ENCODE measurements at regions not wholly inside any gene's neighbourhood (a gene's known extent, or its start where the extent isn't known, plus 50 kb on each side); places are given as distances from the start of the nearest gene placed in this dataset.

- H3K4me1 ChIP-seq (ENCODE audit: insufficient read depth, low read length), result no peaks in the 10 kb centered on the region
- no peak overlapping the region for H3K27ac ChIP-seq (ENCODE audit: low read length)
- H3K4me3 ChIP-seq (ENCODE audit: low read length), result no peak overlapping the region
- no peak overlapping the region for H3K9ac ChIP-seq (ENCODE audit: low read depth, low read length)
- H3K27me3 ChIP-seq (ENCODE audit: insufficient read depth, low read length), result no peaks in the 10 kb centered on the region; the same call in 1 of the 2 replicates
- H3K9me3 ChIP-seq (ENCODE audit: insufficient read depth, low read depth, low read length), result no peaks in the 10 kb centered on the region
- no peaks in the 10 kb centered on the region for H3K36me3 ChIP-seq (ENCODE audit: insufficient read depth, low read depth, low read length)
These were observed 94.2 kb upstream of the SLC2A1 start for GRCh38 chr1:43052786-43053439.

GRCh38 chr1:43052322-43052721, 93.7 kb upstream of the SLC2A1 start:
- Histone ChIP-seq H3K36me3 (ENCODE audit: insufficient read depth, low read depth, low read length) (no peaks in the 10 kb centered on the region), H3K27ac (ENCODE audit: low read length) (no peak overlapping the region), H3K27me3 (ENCODE audit: insufficient read depth, low read length) (no peaks in the 10 kb centered on the region; the same call in 1 of the 2 replicates), H3K4me1 (ENCODE audit: insufficient read depth, low read length) (no peaks in the 10 kb centered on the region), H3K9ac (ENCODE audit: low read depth, low read length) (no peak overlapping the region), H3K9me3 (ENCODE audit: insufficient read depth, low read depth, low read length) (no peaks in the 10 kb centered on the region), H3K4me3 (ENCODE audit: low read length) (no peak overlapping the region)

GRCh38 chr1:43049481-43049880, 90.8 kb upstream of the SLC2A1 start:
- Histone ChIP-seq H3K27me3 (ENCODE audit: insufficient read depth, low read length) (no peaks in the 10 kb centered on the region; the same call in 1 of the 2 replicates), H3K27ac (ENCODE audit: low read length) (no peak overlapping the region), H3K36me3 (ENCODE audit: insufficient read depth, low read depth, low read length) (no peaks in the 10 kb centered on the region), H3K9me3 (ENCODE audit: insufficient read depth, low read depth, low read length) (no peaks in the 10 kb centered on the region), H3K4me1 (ENCODE audit: insufficient read depth, low read length) (no peaks in the 10 kb centered on the region), H3K9ac (ENCODE audit: low read depth, low read length) (no peak overlapping the region), H3K4me3 (ENCODE audit: low read length) (no peak overlapping the region)

GRCh38 chr1:43048601-43049011, 89.9 kb upstream of the SLC2A1 start:
- H3K9ac ChIP-seq (ENCODE audit: low read depth, low read length), result no peak overlapping the region
- H3K27ac ChIP-seq (ENCODE audit: low read length), result no peak overlapping the region
- H3K9me3 ChIP-seq (ENCODE audit: insufficient read depth, low read depth, low read length), result no peaks in the 10 kb centered on the region
- no peaks in the 10 kb centered on the region; the same call in 1 of the 2 replicates for H3K27me3 ChIP-seq (ENCODE audit: insufficient read depth, low read length)
- no peaks in the 10 kb centered on the region for H3K36me3 ChIP-seq (ENCODE audit: insufficient read depth, low read depth, low read length)
- no peak overlapping the region for H3K4me3 ChIP-seq (ENCODE audit: low read length)
- no peaks in the 10 kb centered on the region for H3K4me1 ChIP-seq (ENCODE audit: insufficient read depth, low read length)

- Histone ChIP-seq H3K36me3 (ENCODE audit: insufficient read depth, low read depth, low read length) (no peaks in the 10 kb centered on the region), H3K27me3 (ENCODE audit: insufficient read depth, low read length) (no peaks in the 10 kb centered on the region; the same call in 1 of the 2 replicates), H3K4me1 (ENCODE audit: insufficient read depth, low read length) (no peaks in the 10 kb centered on the region)
These were observed 88.5 kb upstream of the SLC2A1 start for GRCh38 chr1:43047135-43047534.

GRCh38 chr1:43044572-43045361, 86.1 kb upstream of the SLC2A1 start:
- Histone ChIP-seq H3K36me3 (ENCODE audit: insufficient read depth, low read depth, low read length) (no peaks in the 10 kb centered on the region), H3K27ac (ENCODE audit: low read length) (no peak overlapping the region)

More at GRCh38 chr1:43047135-43047534, 88.5 kb upstream of the SLC2A1 start:
- H3K9ac ChIP-seq (ENCODE audit: low read depth, low read length), result no peak overlapping the region
- H3K27ac ChIP-seq (ENCODE audit: low read length), result no peak overlapping the region
- no peak overlapping the region for H3K4me3 ChIP-seq (ENCODE audit: low read length)
- no peaks in the 10 kb centered on the region for H3K9me3 ChIP-seq (ENCODE audit: insufficient read depth, low read depth, low read length)

GRCh38 chr1:43043695-43044094, 85.0 kb upstream of the SLC2A1 start:
- Histone ChIP-seq H3K9me3 (ENCODE audit: insufficient read depth, low read depth, low read length) (no peaks in the 10 kb centered on the region), H3K4me1 (ENCODE audit: insufficient read depth, low read length) (peaks cover 3% of the 10 kb centered on the region; the same call in 1 of the 2 replicates), H3K27ac (ENCODE audit: low read length) (no peak overlapping the region), H3K36me3 (ENCODE audit: insufficient read depth, low read depth, low read length) (no peaks in the 10 kb centered on the region), H3K4me3 (ENCODE audit: low read length) (no peak overlapping the region), H3K9ac (ENCODE audit: low read depth, low read length) (no peak overlapping the region), H3K27me3 (ENCODE audit: insufficient read depth, low read length) (no peaks in the 10 kb centered on the region)

More at GRCh38 chr1:43044572-43045361, 86.1 kb upstream of the SLC2A1 start:
- no peaks in the 10 kb centered on the region for H3K4me1 ChIP-seq (ENCODE audit: insufficient read depth, low read length)
- H3K27me3 ChIP-seq (ENCODE audit: insufficient read depth, low read length), result no peaks in the 10 kb centered on the region
- no peak overlapping the region for H3K9ac ChIP-seq (ENCODE audit: low read depth, low read length)
- H3K9me3 ChIP-seq (ENCODE audit: insufficient read depth, low read depth, low read length), result no peaks in the 10 kb centered on the region
- no peak overlapping the region for H3K4me3 ChIP-seq (ENCODE audit: low read length)

GRCh38 chr1:43042773-43043457, 84.2 kb upstream of the SLC2A1 start:
- no peaks in the 10 kb centered on the region for H3K9me3 ChIP-seq (ENCODE audit: insufficient read depth, low read depth, low read length)
- H3K36me3 ChIP-seq (ENCODE audit: insufficient read depth, low read depth, low read length), result no peaks in the 10 kb centered on the region
- no peaks in the 10 kb centered on the region for H3K27me3 ChIP-seq (ENCODE audit: insufficient read depth, low read length)
- no peak overlapping the region for H3K9ac ChIP-seq (ENCODE audit: low read depth, low read length)
- H3K4me3 ChIP-seq (ENCODE audit: low read length), result no peak overlapping the region
- peaks cover 3% of the 10 kb centered on the region; the same call in 1 of the 2 replicates for H3K4me1 ChIP-seq (ENCODE audit: insufficient read depth, low read length)
- no peak overlapping the region for H3K27ac ChIP-seq (ENCODE audit: low read length)

- Histone ChIP-seq H3K9ac (ENCODE audit: low read depth, low read length) (no peak overlapping the region), H3K27ac (ENCODE audit: low read length) (no peak overlapping the region), H3K4me1 (ENCODE audit: insufficient read depth, low read length) (peaks cover 3% of the 10 kb centered on the region; the same call in 1 of the 2 replicates), H3K27me3 (ENCODE audit: insufficient read depth, low read length) (no peaks in the 10 kb centered on the region), H3K36me3 (ENCODE audit: insufficient read depth, low read depth, low read length) (no peaks in the 10 kb centered on the region), H3K9me3 (ENCODE audit: insufficient read depth, low read depth, low read length) (no peaks in the 10 kb centered on the region), H3K4me3 (ENCODE audit: low read length) (no peak overlapping the region)
These were observed 83.5 kb upstream of the SLC2A1 start for GRCh38 chr1:43042127-43042526.

GRCh38 chr1:43041591-43041990, 82.9 kb upstream of the SLC2A1 start:
- Histone ChIP-seq H3K9me3 (ENCODE audit: insufficient read depth, low read depth, low read length) (no peaks in the 10 kb centered on the region), H3K27ac (ENCODE audit: low read length) (no peak overlapping the region), H3K4me3 (ENCODE audit: low read length) (no peak overlapping the region), H3K27me3 (ENCODE audit: insufficient read depth, low read length) (no peaks in the 10 kb centered on the region), H3K36me3 (ENCODE audit: insufficient read depth, low read depth, low read length) (no peaks in the 10 kb centered on the region), H3K4me1 (ENCODE audit: insufficient read depth, low read length) (peaks cover 3% of the 10 kb centered on the region; the same call in 1 of the 2 replicates), H3K9ac (ENCODE audit: low read depth, low read length) (no peak overlapping the region)

- Histone ChIP-seq H3K4me3 (ENCODE audit: low read length) (no peak overlapping the region), H3K27me3 (ENCODE audit: insufficient read depth, low read length) (no peaks in the 10 kb centered on the region), H3K36me3 (ENCODE audit: insufficient read depth, low read depth, low read length) (no peaks in the 10 kb centered on the region), H3K4me1 (ENCODE audit: insufficient read depth, low read length) (peaks cover 10% of the 10 kb centered on the region; the same call in 1 of the 2 replicates), H3K9ac (ENCODE audit: low read depth, low read length) (no peak overlapping the region), H3K9me3 (ENCODE audit: insufficient read depth, low read depth, low read length) (no peaks in the 10 kb centered on the region), H3K27ac (ENCODE audit: low read length) (no peak overlapping the region)
These were observed 80.8 kb upstream of the SLC2A1 start for GRCh38 chr1:43039228-43040055.

Measured in iPS-20b (cell line).